NB4 (cell line): ENCODE measurements at regions not wholly inside any gene's neighbourhood (a gene's known extent, or its start where the extent isn't known, plus 50 kb on each side); places are given as distances from the start of the nearest gene placed in this dataset.
A peak's percentile ranks its signal among the peaks of the same experiment; 100 is the strongest.

ENCODE experiments used
- DNase-seq: peaks from one replicate; pipeline ENCODE4 v3.0.0; 2010; ENCODE audit warnings: low read depth
- H3K4me3 ChIP-seq: one replicate; pipeline ENCODE4 v1.5.1; 2011; ENCODE audit warnings: mild to moderate bottlenecking, low read depth, low read length, moderate library complexity
- MYC ChIP-seq: IDR thresholded peaks from 2 replicates; pipeline ENCODE4 v1.6.1; 2011; ENCODE audit warnings: low read depth, low read length
- POLR2A ChIP-seq: IDR thresholded peaks from 2 replicates; pipeline ENCODE4 v1.6.1; 2011; ENCODE audit warnings: mild to moderate bottlenecking; ENCODE audit not compliant: insufficient read length; ENCODE audit errors: extremely low read depth
- TF ChIP-seq, protein P1 (sequence below): IDR thresholded peaks from 2 replicates; pipeline ENCODE4 v1.6.1; 2011; ENCODE audit warnings: low read depth, low read length
- TF ChIP-seq, protein P2 (sequence below): IDR thresholded peaks from one replicate; pipeline ENCODE4 v1.5.1; 2012; ENCODE audit warnings: low read depth, low read length

DNA sequence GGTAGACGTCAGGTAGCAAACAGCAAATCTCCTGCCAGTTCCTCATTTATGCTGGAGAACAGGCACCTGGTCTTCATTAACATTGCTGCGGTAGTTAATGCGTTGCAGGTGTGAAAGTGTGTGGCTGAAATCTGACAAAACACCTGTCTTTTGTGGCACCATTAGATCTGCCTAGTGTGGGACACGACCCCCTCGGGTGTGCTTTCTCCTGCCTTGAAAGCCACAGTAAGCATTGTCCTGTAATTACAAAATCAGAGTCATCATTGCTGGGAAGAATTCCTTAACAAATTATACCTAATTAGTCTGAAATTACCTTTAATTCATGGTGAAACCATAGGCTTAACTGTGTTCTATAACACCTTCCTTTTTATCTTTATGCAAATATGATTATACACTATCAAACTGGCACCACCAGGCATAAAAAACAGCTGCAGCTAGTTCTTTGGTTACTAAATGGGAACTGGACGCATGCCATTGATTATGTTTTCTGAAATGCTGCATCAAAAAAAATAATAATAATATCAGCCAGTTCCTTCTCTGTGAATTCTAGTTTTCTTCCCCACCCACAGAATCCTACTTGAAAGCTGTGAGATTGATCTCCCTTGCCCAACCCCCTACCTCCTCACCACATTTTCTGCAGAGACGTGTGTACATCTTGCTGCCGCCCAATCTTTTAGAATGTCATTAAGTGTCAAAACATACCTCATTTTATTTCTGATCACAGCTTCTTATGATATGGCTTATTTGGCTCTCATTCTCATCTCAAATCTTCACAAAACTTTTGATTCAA lies 374.0 kb downstream of the NFIB start:
- DNase-seq: no peak
- TF ChIP-seq, protein P1, sequence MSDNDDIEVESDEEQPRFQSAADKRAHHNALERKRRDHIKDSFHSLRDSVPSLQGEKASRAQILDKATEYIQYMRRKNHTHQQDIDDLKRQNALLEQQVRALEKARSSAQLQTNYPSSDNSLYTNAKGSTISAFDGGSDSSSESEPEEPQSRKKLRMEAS: no peak
- TF ChIP-seq, protein P2, sequence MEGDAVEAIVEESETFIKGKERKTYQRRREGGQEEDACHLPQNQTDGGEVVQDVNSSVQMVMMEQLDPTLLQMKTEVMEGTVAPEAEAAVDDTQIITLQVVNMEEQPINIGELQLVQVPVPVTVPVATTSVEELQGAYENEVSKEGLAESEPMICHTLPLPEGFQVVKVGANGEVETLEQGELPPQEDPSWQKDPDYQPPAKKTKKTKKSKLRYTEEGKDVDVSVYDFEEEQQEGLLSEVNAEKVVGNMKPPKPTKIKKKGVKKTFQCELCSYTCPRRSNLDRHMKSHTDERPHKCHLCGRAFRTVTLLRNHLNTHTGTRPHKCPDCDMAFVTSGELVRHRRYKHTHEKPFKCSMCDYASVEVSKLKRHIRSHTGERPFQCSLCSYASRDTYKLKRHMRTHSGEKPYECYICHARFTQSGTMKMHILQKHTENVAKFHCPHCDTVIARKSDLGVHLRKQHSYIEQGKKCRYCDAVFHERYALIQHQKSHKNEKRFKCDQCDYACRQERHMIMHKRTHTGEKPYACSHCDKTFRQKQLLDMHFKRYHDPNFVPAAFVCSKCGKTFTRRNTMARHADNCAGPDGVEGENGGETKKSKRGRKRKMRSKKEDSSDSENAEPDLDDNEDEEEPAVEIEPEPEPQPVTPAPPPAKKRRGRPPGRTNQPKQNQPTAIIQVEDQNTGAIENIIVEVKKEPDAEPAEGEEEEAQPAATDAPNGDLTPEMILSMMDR: no peak
- H3K4me3 ChIP-seq: no peak overlapping the region

DNA sequence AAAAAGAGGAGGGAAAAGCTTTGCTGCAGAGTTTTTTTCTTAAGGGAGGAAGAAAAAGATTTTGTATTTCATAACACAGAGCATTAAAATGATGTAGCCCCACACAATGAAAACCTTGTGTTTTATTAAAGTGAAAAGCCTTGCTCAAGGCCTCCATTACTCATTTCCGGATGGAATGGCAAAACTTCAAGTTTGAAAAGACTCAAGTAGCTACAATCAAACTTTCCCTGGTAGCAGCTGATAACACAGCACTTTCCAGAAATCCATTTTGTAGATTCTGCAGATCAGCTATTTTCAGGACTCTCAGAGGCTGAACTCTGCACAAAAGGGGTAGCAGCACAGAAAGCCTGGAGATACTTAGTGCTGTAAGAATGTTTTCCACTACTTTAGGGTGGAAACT lies 374.8 kb downstream of the NFIB start:
- peak; percentile 19 for DNase-seq
- no peak for TF ChIP-seq POLR2A
- TF ChIP-seq, protein P2: no peak
- TF ChIP-seq, protein P1: no peak
- no peak for TF ChIP-seq MYC
- no peak overlapping the region for H3K4me3 ChIP-seq

DNA sequence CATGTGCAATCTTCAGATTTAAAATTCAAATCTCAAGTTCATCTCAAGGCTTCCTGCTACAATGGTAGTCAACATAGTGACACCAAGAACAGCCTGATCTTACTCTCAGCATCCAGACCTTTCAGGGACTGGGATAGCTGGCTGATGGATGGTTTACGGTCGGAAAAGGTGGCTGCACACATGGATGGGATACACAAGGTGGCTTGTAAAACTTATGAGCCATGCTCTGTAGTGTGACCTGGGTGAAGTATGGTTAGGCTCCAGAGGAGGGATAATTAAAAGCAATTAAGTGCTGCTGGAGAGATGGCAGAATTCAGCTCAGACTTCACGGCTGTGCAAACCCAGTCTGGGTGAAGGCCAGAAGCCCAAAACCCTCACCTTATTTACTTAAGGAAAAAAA lies 379.5 kb downstream of the NFIB start:
- no peak for DNase-seq
- no peak overlapping the region for H3K4me3 ChIP-seq
- no peak for TF ChIP-seq MYC
- TF ChIP-seq, protein P2: no peak

DNA sequence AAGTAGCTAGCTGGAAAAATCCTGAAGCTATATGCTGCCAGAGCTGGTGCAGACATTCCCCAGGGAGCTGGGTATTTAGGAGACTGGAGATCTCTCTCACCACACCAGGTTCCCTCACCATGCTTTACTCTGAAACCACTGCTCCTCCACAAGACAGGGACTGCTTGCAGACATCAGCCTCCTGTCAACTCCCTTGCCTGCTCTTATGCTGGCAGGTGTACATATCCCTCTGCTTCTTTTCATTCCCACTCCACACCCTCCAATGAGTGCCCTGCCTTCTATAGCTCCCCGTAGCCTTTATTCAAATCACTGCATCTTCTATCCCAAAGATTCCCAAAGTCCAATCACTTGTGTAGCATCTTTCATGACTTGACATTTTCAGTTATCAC lies 380.7 kb downstream of the NFIB start:
- H3K4me3 ChIP-seq: no peak overlapping the region
- TF ChIP-seq, protein P1: no peak
- TF ChIP-seq MYC: no peak
- TF ChIP-seq POLR2A: no peak
- TF ChIP-seq, protein P2: no peak
- no peak for DNase-seq

DNA sequence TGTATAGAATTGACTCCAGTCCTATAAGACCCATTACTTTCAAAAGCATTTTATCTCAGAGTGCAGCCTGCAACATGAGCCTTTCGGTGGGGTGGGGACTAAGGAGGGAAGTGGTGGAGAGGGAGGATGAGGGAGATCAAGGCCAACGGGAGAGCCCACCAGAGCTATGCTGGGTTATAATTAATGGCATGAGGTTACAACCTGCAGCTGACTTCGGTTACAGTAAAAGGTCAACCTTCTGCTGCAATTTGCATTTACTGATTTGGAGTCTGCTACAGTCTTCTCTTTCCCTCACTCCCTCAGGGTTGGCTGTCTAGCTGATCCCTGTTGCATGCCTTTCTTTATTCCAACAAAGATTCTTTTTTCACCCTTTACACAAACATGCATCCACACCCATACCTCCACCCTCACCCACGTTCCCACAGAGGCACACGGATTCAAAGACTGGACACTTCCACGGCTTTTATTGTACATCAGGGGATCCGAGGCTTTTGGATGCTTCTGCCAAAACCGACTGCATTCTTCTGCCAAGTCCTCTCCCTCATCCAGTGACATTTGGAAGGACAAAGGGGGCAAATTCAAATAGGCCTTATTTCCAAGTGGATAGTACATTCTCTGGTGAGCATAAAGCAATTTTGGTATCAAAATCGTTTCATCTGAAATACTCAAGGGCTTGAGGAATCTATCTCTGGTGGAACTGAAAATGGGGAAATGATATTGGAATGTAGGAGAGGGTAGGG lies 381.2 kb downstream of the NFIB start:
- TF ChIP-seq, protein P2: no peak
- TF ChIP-seq MYC (no peak), POLR2A (no peak)
- TF ChIP-seq, protein P1: no peak
- no peak for DNase-seq
- no peak overlapping the region for H3K4me3 ChIP-seq
